NCI-H1105 (cell line): ENCODE measurements at regions not wholly inside any gene's neighbourhood (a gene's known extent, or its start where the extent isn't known, plus 50 kb on each side); places are given as distances from the start of the nearest gene placed in this dataset.

Experiments used
- DNase-seq: peaks from one replicate; lab custom pipeline; 2025; lab: John Stamatoyannopoulos, UW

GRCh38 chr4:62881210-62881609, 1528.0 kb downstream of the TECRL start:
- no peak for DNase-seq

GRCh38 chr4:62872856-62873255, 1536.4 kb downstream of the TECRL start:
- DNase-seq = no peak

GRCh38 chr4:62871078-62871477, 1538.2 kb downstream of the TECRL start:
- DNase-seq = peak; percentile 0

GRCh38 chr4:62870451-62870850, 1538.8 kb downstream of the TECRL start:
- DNase-seq = no peak

GRCh38 chr4:62865261-62865660, 1544.0 kb downstream of the TECRL start:
- DNase-seq = no peak

GRCh38 chr4:62849696-62850095, 1559.6 kb downstream of the TECRL start:
- no peak for DNase-seq

- DNase-seq = no peak
Observed at GRCh38 chr4:62835631-62836030, 1573.6 kb downstream of the TECRL start.

GRCh38 chr4:62822306-62822705, 1586.9 kb downstream of the TECRL start:
- no peak for DNase-seq

- no peak for DNase-seq
Observed at GRCh38 chr4:62816566-62816965, 1592.7 kb downstream of the TECRL start.

- no peak for DNase-seq
Observed at GRCh38 chr4:62814510-62815047, 1594.7 kb downstream of the TECRL start.

GRCh38 chr4:62806816-62807215, 1602.4 kb downstream of the TECRL start:
- no peak for DNase-seq

GRCh38 chr4:62804075-62804474, 1603.9 kb downstream of the ADGRL3 start:
- no peak for DNase-seq

GRCh38 chr4:62797221-62797620, 1597.1 kb downstream of the ADGRL3 start:
- no peak for DNase-seq

- no peak for DNase-seq
Observed at GRCh38 chr4:62791386-62791785, 1591.3 kb downstream of the ADGRL3 start.

- DNase-seq = no peak
Observed at GRCh38 chr4:62771983-62772557, 1571.9 kb downstream of the ADGRL3 start.

- DNase-seq = no peak
Observed at GRCh38 chr4:62740296-62740695, 1540.2 kb downstream of the ADGRL3 start.

- no peak for DNase-seq
Observed at GRCh38 chr4:62717154-62717553, 1517.0 kb downstream of the ADGRL3 start.

- DNase-seq = no peak
Observed at GRCh38 chr4:62711575-62711974, 1511.4 kb downstream of the ADGRL3 start.

GRCh38 chr4:62709618-62710252, 1509.6 kb downstream of the ADGRL3 start:
- DNase-seq = no peak

- DNase-seq = no peak
Observed at GRCh38 chr4:62706423-62706822, 1506.3 kb downstream of the ADGRL3 start.

- DNase-seq = no peak
Observed at GRCh38 chr4:62683799-62684566, 1483.9 kb downstream of the ADGRL3 start.

GRCh38 chr4:62676962-62677361, 1476.8 kb downstream of the ADGRL3 start:
- no peak for DNase-seq

GRCh38 chr4:62670514-62670913, 1470.4 kb downstream of the ADGRL3 start:
- peak; percentile 16 for DNase-seq
